HG03280 (cell line): ENCODE measurements at regions not wholly inside any gene's neighbourhood (a gene's known extent, or its start where the extent isn't known, plus 50 kb on each side); places are given as distances from the start of the nearest gene placed in this dataset.
"Not testable (repeated sequence)": the region's sequence is repeated elsewhere in the genome, so short reads cannot be mapped to it uniquely, and the experiment has no call there.

Experiments used
- ATAC-seq: cut with Tn5 transposase; IDR thresholded peaks from one replicate; pipeline ENCODE4 v1.9.1; 2021; ENCODE audit warnings: mild to moderate bottlenecking, moderate library complexity; ENCODE audit not compliant: unreplicated experiment

DNA sequence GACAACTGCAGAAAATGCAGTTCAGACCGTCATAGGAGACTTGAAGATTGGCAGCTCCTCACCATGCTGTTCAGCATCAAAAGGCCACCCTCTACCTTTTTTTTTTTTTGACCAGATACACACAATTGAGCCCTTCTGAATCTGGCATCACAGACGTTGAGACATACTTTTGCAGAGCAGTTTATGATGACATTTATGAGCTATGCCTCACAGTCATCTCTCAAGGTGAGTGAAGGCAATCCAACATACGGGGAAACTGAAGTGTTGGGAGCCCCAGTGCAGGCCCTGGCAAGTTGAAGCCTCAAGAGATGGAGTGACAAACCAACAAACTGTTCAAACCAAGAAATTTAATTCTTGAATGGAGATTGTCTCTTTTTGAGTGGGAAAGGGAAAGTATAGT is 83.6 kb upstream of the DLX6 start:
- ATAC-seq = no peak

DNA sequence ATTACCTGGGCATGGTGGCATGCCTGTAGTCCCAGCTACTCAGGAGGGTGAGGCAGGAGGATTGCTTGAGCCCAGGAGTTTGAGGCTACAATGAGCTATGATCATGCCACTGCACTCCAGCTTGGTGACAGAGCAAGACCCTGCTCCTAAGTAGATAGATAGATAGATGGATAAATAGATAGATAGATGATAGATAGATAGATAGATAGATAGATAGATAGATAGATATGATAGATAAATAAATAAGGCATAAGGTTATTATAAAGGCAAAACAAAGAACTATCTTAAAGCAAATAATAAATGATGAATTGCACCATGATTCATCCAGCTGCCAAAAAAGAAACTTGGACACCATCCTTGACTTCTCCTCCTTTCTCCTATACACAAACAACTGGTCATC is 82.0 kb upstream of the DLX6 start:
- ATAC-seq = not testable (repeated sequence)

DNA sequence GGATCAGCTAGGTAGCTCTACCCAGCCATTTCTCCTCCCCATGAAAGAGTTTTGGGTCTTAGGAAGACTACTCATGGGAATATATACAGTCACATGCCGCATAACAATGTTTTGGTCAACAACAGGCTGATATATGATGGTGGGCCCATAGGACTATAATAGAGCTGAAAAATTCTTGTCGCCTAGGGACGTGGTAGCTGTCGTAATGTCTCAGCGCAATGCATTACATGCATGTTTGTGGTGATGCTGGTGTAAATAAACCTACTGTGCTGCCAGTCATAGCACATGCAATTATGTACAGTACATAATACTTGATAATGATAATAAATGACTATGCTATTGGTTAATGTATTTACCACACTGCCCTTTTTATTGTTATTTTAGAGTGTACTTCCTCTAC is 78.2 kb upstream of the DLX6 start:
- ATAC-seq = no peak

DNA sequence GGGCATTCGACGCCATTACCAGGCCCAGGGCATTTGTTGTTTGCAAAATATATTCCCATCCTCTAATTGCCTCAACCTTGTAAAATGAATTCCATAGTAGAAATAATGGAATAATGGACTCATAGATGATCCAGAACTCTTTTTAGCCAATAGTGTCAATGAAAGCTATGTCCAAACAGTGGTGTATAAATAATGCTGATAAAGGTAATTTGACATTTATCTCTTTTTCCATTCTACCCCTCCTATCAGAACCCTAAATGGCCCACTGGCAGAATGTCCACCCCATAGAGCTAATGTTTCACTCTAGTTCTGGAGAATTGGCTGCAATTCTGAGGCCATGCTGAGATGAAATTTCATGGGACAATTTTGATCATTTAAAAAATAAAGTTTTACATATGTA is 76.4 kb upstream of the DLX6 start:
- ATAC-seq = no peak

DNA sequence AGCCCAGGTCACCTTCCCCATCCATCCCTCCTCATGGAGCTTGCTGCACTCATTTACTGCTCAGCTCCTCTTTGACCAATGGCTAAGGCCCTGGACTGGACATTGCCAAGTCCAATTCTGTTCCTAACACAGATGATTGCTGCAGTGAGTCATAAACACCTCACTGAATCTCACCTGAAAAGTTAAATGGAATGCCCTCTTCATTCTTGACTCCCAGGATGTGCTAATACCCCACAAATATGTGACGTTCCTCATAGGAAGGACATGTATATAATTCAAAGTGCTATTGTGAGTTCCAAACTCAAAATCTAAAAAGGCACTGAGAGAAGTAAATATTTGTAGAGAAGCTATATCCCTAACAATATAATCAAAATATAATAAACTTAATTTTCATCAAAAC is 73.5 kb upstream of the DLX6 start:
- no peak for ATAC-seq

DNA sequence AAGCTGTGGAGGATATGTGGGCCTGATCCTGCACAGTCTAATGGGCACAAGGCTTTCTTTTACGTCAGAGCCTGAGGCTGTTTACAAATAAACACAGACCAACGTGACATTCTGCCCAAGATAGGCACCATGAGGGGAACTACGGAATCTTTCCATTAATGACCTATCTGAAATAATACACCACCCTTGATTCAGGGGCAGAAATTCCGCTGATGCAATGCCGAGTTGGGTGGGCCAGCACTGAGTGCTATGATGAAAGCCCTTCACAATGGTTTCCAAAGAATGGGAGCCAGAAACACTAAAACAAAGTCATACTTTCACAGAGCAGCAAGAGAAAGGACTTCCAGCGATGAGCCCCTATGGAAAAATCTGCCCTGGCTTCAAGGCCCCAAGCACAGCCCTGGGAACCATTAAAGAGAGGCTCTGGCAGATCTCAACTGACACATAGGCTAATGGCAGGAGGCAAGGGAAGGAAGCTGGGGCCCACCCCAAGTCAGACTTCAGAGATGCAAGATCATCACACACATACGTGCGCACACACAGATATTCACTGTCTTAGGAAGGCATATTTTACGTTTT is 72.2 kb upstream of the DLX6 start:
- no peak for ATAC-seq

DNA sequence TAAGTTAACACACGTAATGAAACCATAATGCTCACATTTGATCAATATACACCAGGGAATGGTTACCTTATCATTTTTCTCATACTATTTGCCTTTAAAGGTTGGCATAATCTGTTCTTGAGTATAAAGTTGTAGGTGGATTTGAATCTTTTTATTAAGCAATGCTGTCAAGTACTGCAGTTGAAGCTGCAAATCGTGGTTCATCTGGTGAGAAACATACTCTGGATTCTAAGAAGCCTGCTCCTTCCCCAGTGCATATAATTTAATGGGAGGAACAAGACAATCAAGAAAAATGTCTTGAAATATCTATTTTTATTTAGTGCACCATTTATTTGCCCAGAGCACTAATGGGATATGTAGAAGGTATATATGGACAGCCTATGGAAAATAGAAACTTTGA is 68.7 kb upstream of the DLX6 start:
- ATAC-seq = no peak

DNA sequence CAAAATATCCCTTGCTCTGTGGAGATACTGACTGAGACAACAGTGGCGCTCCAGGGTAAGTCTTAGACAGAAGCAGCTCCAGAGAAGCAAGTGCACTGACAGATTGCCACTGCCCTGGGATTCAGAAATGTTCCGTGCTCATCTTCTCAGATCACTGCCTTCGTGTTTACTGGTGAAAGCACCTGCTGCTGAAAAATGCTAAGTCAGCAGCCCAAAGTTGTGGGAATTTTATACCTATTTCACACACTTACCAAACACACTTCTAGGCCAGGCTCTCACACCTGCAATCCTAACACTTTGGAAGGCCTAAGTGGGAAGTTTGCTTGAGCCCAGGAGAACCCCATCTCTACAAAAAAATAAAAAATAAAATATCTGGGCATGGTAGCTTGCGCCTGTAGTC is 63.2 kb upstream of the DLX6 start:
- ATAC-seq = no peak

DNA sequence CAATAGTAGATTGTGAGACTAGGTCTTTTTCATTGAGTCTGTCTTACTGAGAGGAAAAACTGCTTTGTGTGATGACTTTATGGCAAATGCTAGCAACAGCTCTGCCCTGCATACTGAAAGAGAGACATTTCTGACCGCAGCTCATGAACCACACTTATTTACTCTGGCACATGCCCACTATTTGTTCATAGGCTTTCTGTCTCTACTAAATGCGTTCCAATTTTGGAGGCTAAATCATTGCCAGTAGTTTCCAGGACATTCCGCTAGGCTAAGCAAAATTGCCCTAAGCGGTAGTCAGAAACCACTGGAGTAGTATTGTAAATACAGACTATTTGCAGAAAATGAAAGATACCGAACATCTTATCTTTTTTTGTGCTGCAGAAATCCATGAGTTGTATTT is 55.6 kb upstream of the DLX6 start:
- ATAC-seq = no peak

DNA sequence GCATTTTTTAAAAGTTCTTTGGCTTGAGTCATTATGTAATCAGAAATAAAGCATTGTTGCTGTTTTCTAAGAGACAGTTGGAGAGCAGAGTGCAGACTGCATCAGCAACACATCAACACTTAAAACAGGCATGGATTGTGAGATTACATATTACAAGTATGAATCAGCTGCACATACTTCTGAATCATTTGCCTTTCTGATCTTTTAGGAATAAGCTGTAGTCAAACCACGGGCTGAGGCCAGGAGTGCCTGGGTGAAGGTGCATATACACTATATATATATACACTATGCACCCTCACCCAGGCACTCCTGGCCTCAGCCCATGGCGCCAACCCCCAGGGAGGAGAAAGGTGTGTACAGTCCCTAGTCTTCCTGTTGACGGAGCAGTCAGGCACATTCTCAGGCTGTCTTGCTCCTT is 52.4 kb upstream of the DLX6 start:
- ATAC-seq = no peak

DNA sequence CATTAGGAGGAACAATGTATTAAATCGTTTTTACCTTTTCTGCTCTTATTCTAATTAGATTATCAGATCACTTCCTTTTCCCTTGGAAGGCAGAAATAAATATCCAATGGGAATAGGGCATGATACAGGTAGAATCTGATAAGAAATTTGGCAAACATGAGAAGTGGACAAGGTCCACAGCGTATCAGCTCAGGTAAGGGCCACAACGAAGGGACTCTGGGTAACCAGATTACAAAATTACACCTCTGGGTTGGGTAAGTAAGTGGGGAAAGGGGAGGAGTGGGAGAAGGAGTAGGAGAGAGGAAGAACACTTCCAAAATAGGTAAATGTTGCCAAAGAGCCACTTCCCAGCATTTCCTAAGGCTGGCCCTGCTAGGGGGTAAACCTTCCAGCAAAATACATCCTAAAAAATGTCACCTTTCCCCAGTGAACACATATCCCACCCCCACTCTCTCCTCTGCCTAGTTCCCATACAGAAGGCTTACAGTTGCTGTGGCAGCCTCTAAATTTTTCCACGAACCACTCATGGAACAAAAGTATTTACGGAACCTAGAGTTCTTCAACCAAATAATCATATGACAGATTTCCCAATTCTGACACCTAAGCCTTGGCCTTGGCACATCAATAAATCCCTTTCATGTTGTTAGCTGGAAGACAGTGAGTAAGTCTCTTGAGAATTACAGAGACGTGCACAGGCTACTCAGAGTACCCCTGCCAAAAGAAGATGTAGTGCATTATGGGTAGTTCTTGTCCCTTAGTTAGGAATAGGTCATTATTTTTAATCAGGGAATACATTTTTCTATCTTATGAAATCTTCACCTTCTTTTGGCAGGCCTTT is 51.5 kb upstream of the DLX6 start:
- ATAC-seq = no peak
